HCT116 (cell line): ENCODE measurements at regions not wholly inside any gene's neighbourhood (a gene's known extent, or its start where the extent isn't known, plus 50 kb on each side); places are given as distances from the start of the nearest gene placed in this dataset.

ENCODE experiments used
- ATAC-seq: fragments of 200-7000 bp; cut with Tn5 transposase; 2 replicates; pipeline ENCODE4 v1.9.1; 2020; ENCODE audit warnings: mild to moderate bottlenecking, moderate library complexity
- BruUV-seq: library from RNA; stranded (reverse); fragments of 400-500 nt; replicated peaks from 2 replicates; lab custom pipeline; 2021; lab: Mats Ljungman, UMichigan
- CTCF ChIA-PET: fragments of 300-600 bp; sonication (Branson Sonifier 250); formaldehyde crosslinking; loops from one replicate; lab custom pipeline; 2021; ENCODE audit warnings: antibody characterized with exemption; lab: Charles Lee
- POLR2A ChIA-PET: fragments of 300-600, 350-600 bp; sonication (Branson Sonifier 250); formaldehyde crosslinking; loops from one replicate; lab custom pipeline; 2021; ENCODE audit warnings: antibody characterized with exemption; lab: Charles Lee
- RAD21 ChIA-PET, 2 experiments: fragments of 300-600 bp; sonication (Branson Sonifier 250); formaldehyde crosslinking; loops; one replicate each; lab custom pipeline; 2023; ENCODE audit warnings: low total read pairs in 2 of 2; ENCODE audit not compliant: uncharacterized antibody in 2 of 2, unreplicated experiment in 2 of 2, low non-redundant PET in 1 of 2; lab: Charles Lee
- DNase-seq: peaks from one replicate; pipeline ENCODE4 v3.0.0-alpha.2; 2010; ENCODE audit warnings: low read depth, low spot score
- H2AFZ ChIP-seq: fragments of 200-600 bp; shearing (Covaris generic), sonication (generic); 2 replicates; pipeline ENCODE4 v1.6.1; 2017; ENCODE audit warnings: low read depth, mixed run types, mixed read lengths, antibody characterized with exemption, low read length; ENCODE audit not compliant: poor library complexity, severe bottlenecking
- H3K27ac ChIP-seq: 2 replicates; pipeline ENCODE4 v1.5.1; 2012; ENCODE audit warnings: low read depth, low read length
- H3K27me3 ChIP-seq: fragments of 200-600 bp; sonication (generic); 2 replicates; pipeline ENCODE4 v1.6.1; 2016; ENCODE audit warnings: mixed run types, low read length, mixed read lengths; ENCODE audit not compliant: insufficient read depth
- H3K36me3 ChIP-seq, 2 experiments: fragments of 200-500 bp in 1 of 2; fragments of 200-600 bp in 1 of 2; sonication (Bioruptor generic) in 1 of 2; sonication (generic) in 1 of 2; 2 replicates each; pipeline versions ENCODE4 v1.5.1 to v1.6.1; 2014 to 2016; ENCODE audit warnings: low read length in 2 of 2, inconsistent platforms in 1 of 2, mixed read lengths in 1 of 2, mixed run types in 1 of 2; ENCODE audit not compliant: insufficient read depth in 2 of 2, control insufficient read depth in 1 of 2
- H3K4me1 ChIP-seq, 2 experiments: fragments of 200-600 bp in 1 of 2; sonication (generic) in 1 of 2; 2 replicates each; pipeline versions ENCODE4 v1.5.1 to v1.6.1; 2012 to 2017; ENCODE audit warnings: low read length in 2 of 2, inconsistent platforms in 1 of 2, mild to moderate bottlenecking in 1 of 2, mixed read lengths in 1 of 2, mixed run types in 1 of 2, moderate library complexity in 1 of 2; ENCODE audit not compliant: insufficient read depth in 2 of 2, control insufficient read depth in 1 of 2
- H3K4me2 ChIP-seq: fragments of 200-600 bp; sonication (generic); 2 replicates; pipeline ENCODE4 v1.6.1; 2017; ENCODE audit warnings: mixed run types, low read length, mixed read lengths
- H3K4me3 ChIP-seq, 2 experiments: fragments of 200-600 bp in 1 of 2; sonication (generic) in 1 of 2; replicated peaks in 1 of 2; 2 replicates each; pipeline ENCODE4 v1.5.1; 2011 to 2016; ENCODE audit warnings: low read length in 2 of 2, control low read depth in 1 of 2, low read depth in 1 of 2, mild to moderate bottlenecking in 1 of 2, mixed read lengths in 1 of 2, mixed run types in 1 of 2
- H3K79me2 ChIP-seq: fragments of 200-600 bp; sonication (generic); 2 replicates; pipeline ENCODE4 v1.6.1; 2017; ENCODE audit warnings: mild to moderate bottlenecking, mixed run types, low read length, moderate library complexity, mixed read lengths; ENCODE audit not compliant: insufficient read depth
- H3K9ac ChIP-seq: fragments of 200-600 bp; sonication (generic); 2 replicates; pipeline ENCODE4 v1.6.1; 2016; ENCODE audit warnings: low read length, mixed read lengths
- H3K9me2 ChIP-seq: fragments of 200-600 bp; sonication (generic), shearing (Covaris generic); 2 replicates; pipeline ENCODE4 v1.6.1; 2017; ENCODE audit warnings: mixed run types, mild to moderate bottlenecking, moderate library complexity; ENCODE audit not compliant: insufficient read depth
- H3K9me3 ChIP-seq, 2 experiments: fragments of 200-500 bp in 1 of 2; fragments of 200-600 bp in 1 of 2; sonication (Bioruptor generic) in 1 of 2; sonication (generic) in 1 of 2; 2 replicates each; pipeline ENCODE4 v1.6.1; 2014 to 2017; ENCODE audit warnings: low read length in 2 of 2, mixed read lengths in 2 of 2, inconsistent platforms in 1 of 2, low read depth in 1 of 2, mild to moderate bottlenecking in 1 of 2, mixed run types in 1 of 2, moderate library complexity in 1 of 2; ENCODE audit not compliant: control insufficient read depth in 1 of 2, insufficient read depth in 1 of 2
- H4K20me1 ChIP-seq: fragments of 200-600 bp; sonication (generic), shearing (Covaris generic); 2 replicates; pipeline ENCODE4 v1.6.1; 2017; ENCODE audit warnings: mixed run types, mild to moderate bottlenecking, moderate library complexity; ENCODE audit not compliant: insufficient read depth
- CTCF ChIP-seq, 3 experiments: fragments of 200-600 bp in 1 of 3; sonication (generic) in 1 of 3; IDR thresholded peaks in 2 of 3; conservative IDR thresholded peaks in 1 of 3; 2 replicates each; pipeline ENCODE4 v1.5.1; 2012 to 2017; ENCODE audit warnings: low read depth in 2 of 3, low read length in 2 of 3, antibody characterized with exemption in 1 of 3, borderline replicate concordance in 1 of 3, control low read depth in 1 of 3, mild to moderate bottlenecking in 1 of 3, mixed read lengths in 1 of 3, mixed run types in 1 of 3, moderate library complexity in 1 of 3; ENCODE audit not compliant: insufficient read depth in 1 of 3
- EZH2phosphoT487 ChIP-seq: fragments of 200-600 bp; IDR thresholded peaks from 2 replicates; pipeline ENCODE4 v1.6.1; 2018; ENCODE audit warnings: antibody characterized with exemption, borderline replicate concordance
- FOSL1 ChIP-seq: IDR thresholded peaks from 2 replicates; pipeline ENCODE4 v1.6.1; 2012; ENCODE audit warnings: low read depth
- JUND ChIP-seq: IDR thresholded peaks from 2 replicates; pipeline ENCODE4 v1.6.1; 2012
- REST ChIP-seq: IDR thresholded peaks from 2 replicates; pipeline ENCODE4 v1.6.1; 2012; ENCODE audit warnings: low read depth
- SIN3A ChIP-seq: IDR thresholded peaks from 2 replicates; pipeline ENCODE4 v1.6.1; 2012; ENCODE audit warnings: low read depth
- SP1 ChIP-seq: IDR thresholded peaks from 2 replicates; pipeline ENCODE4 v1.6.1; 2012; ENCODE audit warnings: low read depth
- YY1 ChIP-seq: IDR thresholded peaks from 2 replicates; pipeline ENCODE4 v1.6.1; 2011; ENCODE audit warnings: low read length, low read depth, moderate library complexity, mild to moderate bottlenecking; ENCODE audit not compliant: insufficient replicate concordance; ENCODE audit errors: extremely low read depth
- ZFX ChIP-seq: fragments of 450-650 bp; IDR thresholded peaks from 2 replicates; pipeline ENCODE4 v1.6.1; 2017
- intact Hi-C: fragments of 100-400 bp; cut with micrococcal nuclease; formaldehyde crosslinking; loops from 2 replicates; pipeline ENCODE4 v1.10.0; 2022

- no peak for TF ChIP-seq REST
- TF ChIP-seq SIN3A = no peak
- no peak for TF ChIP-seq FOSL1
- no peak for TF ChIP-seq JUND
- TF ChIP-seq CTCF (IDR thresholded peaks at IDR 0.05 in 2 of 3, conservative IDR thresholded peaks at IDR 0.05 in 1 of 3; ENCODE audit: borderline replicate concordance in 1 of 3, insufficient read depth in 1 of 3, low read depth in 2 of 3, low read length in 2 of 3) = no peak
- no peak for TF ChIP-seq YY1
- TF ChIP-seq SP1 = no peak
Measured at GRCh38 chr17:68701046-68701445, 99.9 kb upstream of the FAM20A start (continued).

GRCh38 chr17:68700421-68700820 lies 99.3 kb upstream of the FAM20A start:
- ATAC-seq = no peak
- H3K9ac ChIP-seq = no peak overlapping the region
- no peak overlapping the region for H3K27ac ChIP-seq
- BruUV-seq = no TSS peak
- no peaks in the 10 kb centered on the region for H3K9me3 ChIP-seq
- H3K4me2 ChIP-seq = no peak overlapping the region
- ChIA-PET CTCF (no interaction called here), RAD21 (no interaction called here), POLR2A (no interaction called here)
- H2AFZ ChIP-seq = no peak overlapping the region
- H3K4me1 ChIP-seq = peaks cover 0 to 5% of the 10 kb centered on the region in 2 experiments; a peak in 1 of 4 replicates
- no peaks in the 10 kb centered on the region for H3K36me3 ChIP-seq
- DNase-seq = no peak
- TF ChIP-seq ZFX = no peak
- TF ChIP-seq EZH2phosphoT487 = no peak
- no peaks in the 10 kb centered on the region for H3K9me2 ChIP-seq
- no peak overlapping the region for H3K4me3 ChIP-seq
- no peaks in the 10 kb centered on the region for H4K20me1 ChIP-seq
- H3K27me3 ChIP-seq = no peaks in the 10 kb centered on the region
- intact Hi-C loops = no loop called here
- H3K79me2 ChIP-seq = no peaks in the 10 kb centered on the region
